PFSK-1 (cell line): ENCODE measurements at regions not wholly inside any gene's neighbourhood (a gene's known extent, or its start where the extent isn't known, plus 50 kb on each side); places are given as distances from the start of the nearest gene placed in this dataset.

Source experiments
- REST ChIP-seq, 2 experiments: IDR thresholded peaks; 2 replicates each; pipeline versions ENCODE4 v1.6.1 to v1.8.0; 2011 to 2012; ENCODE audit warnings: low read depth in 2 of 2, low read length in 2 of 2, control low read depth in 1 of 2, inconsistent platforms in 1 of 2, mild to moderate bottlenecking in 1 of 2, moderate library complexity in 1 of 2; ENCODE audit not compliant: insufficient read depth in 1 of 2
- TAF1 ChIP-seq: IDR thresholded peaks from 2 replicates; pipeline ENCODE4 v1.6.1; 2012; ENCODE audit warnings: low read length, control low read depth, borderline replicate concordance; ENCODE audit not compliant: insufficient read depth

- no peak for TF ChIP-seq REST (IDR thresholded peaks at IDR 0.05; ENCODE audit: insufficient read depth in 1 of 2, low read depth in 2 of 2, low read length in 2 of 2)
- TF ChIP-seq TAF1 = no peak
Observed at GRCh38 chr5:58077966-58078365, 381.9 kb downstream of the PLK2 start.
